ENCODE measurements at regions not wholly inside any gene's neighbourhood (a gene's known extent, or its start where the extent isn't known, plus 50 kb on each side); places are given as distances from the start of the nearest gene placed in this dataset.

GRCh38 chr17:20935740-20936139 lies 107.1 kb downstream of the USP22 start:
- DNase-seq (no peak), ATAC-seq (ENCODE audit: poor library complexity) (no peak)
- POLR2A ChIA-PET = no interaction called here
- Mint-ChIP-seq H3K36me3 (ENCODE audit: low read depth) (no peaks in the 10 kb centered on the region), H3K4me1 (ENCODE audit: low read depth) (no peaks in the 10 kb centered on the region), H3K9me3 (no peaks in the 10 kb centered on the region), H3K4me3 (no peak overlapping the region), H3K27ac (no peak overlapping the region), H3K27me3 (peaks cover 4% of the 10 kb centered on the region)
- Histone ChIP-seq H3K4me3 (ENCODE audit: low read length) (no peak overlapping the region), H3K27ac (ENCODE audit: low read depth in 1 of 2, low read length in 2 of 2) (no peak overlapping the region), H3K27me3 (ENCODE audit: control insufficient read depth in 1 of 2, insufficient read depth in 2 of 2, low read length in 2 of 2) (no peaks in the 10 kb centered on the region), H3K36me3 (ENCODE audit: insufficient read depth, low read length) (no peaks in the 10 kb centered on the region), H3K9me3 (ENCODE audit: control insufficient read depth in 1 of 2, insufficient read depth in 1 of 2, low read length in 2 of 2) (no peaks in the 10 kb centered on the region), H3K4me1 (ENCODE audit: insufficient read depth, low read length) (no peaks in the 10 kb centered on the region)
- CTCF ChIA-PET = no interaction called here
- no peak for TF ChIP-seq CTCF (IDR thresholded peaks at IDR 0.05)
- intact Hi-C loops (cut with DNase I, micrococcal nuclease) = no loop called here

- intact Hi-C loops (cut with DNase I, micrococcal nuclease) = no loop called here
- Mint-ChIP-seq H3K4me1 (ENCODE audit: low read depth) (no peaks in the 10 kb centered on the region), H3K27me3 (peaks cover 4% of the 10 kb centered on the region), H3K4me3 (no peak overlapping the region), H3K36me3 (ENCODE audit: low read depth) (no peaks in the 10 kb centered on the region), H3K9me3 (no peaks in the 10 kb centered on the region), H3K27ac (no peak overlapping the region)
- Histone ChIP-seq H3K9me3 (ENCODE audit: control insufficient read depth in 1 of 2, insufficient read depth in 1 of 2, low read length in 2 of 2) (no peaks in the 10 kb centered on the region), H3K4me1 (ENCODE audit: insufficient read depth, low read length) (no peaks in the 10 kb centered on the region), H3K4me3 (ENCODE audit: low read length) (no peak overlapping the region), H3K36me3 (ENCODE audit: insufficient read depth, low read length) (no peaks in the 10 kb centered on the region), H3K27me3 (ENCODE audit: control insufficient read depth in 1 of 2, insufficient read depth in 2 of 2, low read length in 2 of 2) (no peaks in the 10 kb centered on the region), H3K27ac (ENCODE audit: low read depth in 1 of 2, low read length in 2 of 2) (no peak overlapping the region)
- ATAC-seq (ENCODE audit: poor library complexity) (no peak), DNase-seq (no peak)
- CTCF ChIA-PET = no interaction called here
- no peak for TF ChIP-seq CTCF (IDR thresholded peaks at IDR 0.05)
- POLR2A ChIA-PET = no interaction called here
Observed at GRCh38 chr17:20938244-20938643, 104.6 kb downstream of the USP22 start.

- TF ChIP-seq CTCF (IDR thresholded peaks at IDR 0.05) = no peak
- no peaks in the 10 kb centered on the region for H3K36me3 Mint-ChIP-seq (ENCODE audit: low read depth)
- ChIA-PET CTCF (no interaction called here), POLR2A (no interaction called here)
- Histone ChIP-seq H3K36me3 (ENCODE audit: insufficient read depth, low read length) (no peaks in the 10 kb centered on the region), H3K27ac (ENCODE audit: low read depth in 1 of 2, low read length in 2 of 2) (no peak overlapping the region), H3K9me3 (ENCODE audit: control insufficient read depth in 1 of 2, insufficient read depth in 1 of 2, low read length in 2 of 2) (no peaks in the 10 kb centered on the region), H3K4me3 (ENCODE audit: low read length) (no peak overlapping the region), H3K4me1 (ENCODE audit: insufficient read depth, low read length) (no peaks in the 10 kb centered on the region), H3K27me3 (ENCODE audit: control insufficient read depth in 1 of 2, insufficient read depth in 2 of 2, low read length in 2 of 2) (no peaks in the 10 kb centered on the region)
- no peak overlapping the region for H3K4me3 Mint-ChIP-seq
- ATAC-seq (ENCODE audit: poor library complexity) (no peak), DNase-seq (no peak)
- H3K27me3 Mint-ChIP-seq = peaks cover 4% of the 10 kb centered on the region
- H3K4me1 Mint-ChIP-seq (ENCODE audit: low read depth) = no peaks in the 10 kb centered on the region
- intact Hi-C loops (cut with DNase I, micrococcal nuclease) = no loop called here
- H3K9me3 Mint-ChIP-seq = no peaks in the 10 kb centered on the region
- no peak overlapping the region for H3K27ac Mint-ChIP-seq
Observed at GRCh38 chr17:20938988-20939615, 103.7 kb downstream of the USP22 start.

Data from CD4-positive, alpha-beta T cell (primary cell).